ENCODE measurements at regions not wholly inside any gene's neighbourhood (a gene's known extent, or its start where the extent isn't known, plus 50 kb on each side); places are given as distances from the start of the nearest gene placed in this dataset.

GRCh38 chr13:78383899-78384298 lies 219.5 kb downstream of the POU4F1 start:
- TF ChIP-seq CTCF (IDR thresholded peaks at IDR 0.05; ENCODE audit: poor library complexity, severe bottlenecking) (no peak), REST (IDR thresholded peaks at IDR 0.05; ENCODE audit: borderline replicate concordance) (no peak), RAD21 (conservative IDR thresholded peaks at IDR 0.05) (no peak), MXI1 (conservative IDR thresholded peaks at IDR 0.05; ENCODE audit: poor library complexity, severe bottlenecking) (no peak), EZH2 (IDR thresholded peaks at IDR 0.05; ENCODE audit: borderline replicate concordance, insufficient read depth, low read length, poor library complexity, severe bottlenecking) (no peak), EP300 (conservative IDR thresholded peaks at IDR 0.05; ENCODE audit: poor library complexity, severe bottlenecking) (peak; percentile 82), POLR2AphosphoS5 (IDR thresholded peaks at IDR 0.05) (peak; percentile 81), TAF1 (IDR thresholded peaks at IDR 0.05; ENCODE audit: low read depth) (no peak)

All from neural cell (in vitro differentiated cells).